HCEC 1CT (cell line): ENCODE measurements at regions not wholly inside any gene's neighbourhood (a gene's known extent, or its start where the extent isn't known, plus 50 kb on each side); places are given as distances from the start of the nearest gene placed in this dataset.

Experiments
- DNase-seq: peaks from one replicate; pipeline ENCODE4 v3.0.0-alpha.2; 2017

- DNase-seq: no peak
Measured at GRCh38 chr15:96756656-96757055, 426.2 kb downstream of the NR2F2 start.

- DNase-seq: no peak
Measured at GRCh38 chr15:96762566-96762965, 432.1 kb downstream of the NR2F2 start.

DNA sequence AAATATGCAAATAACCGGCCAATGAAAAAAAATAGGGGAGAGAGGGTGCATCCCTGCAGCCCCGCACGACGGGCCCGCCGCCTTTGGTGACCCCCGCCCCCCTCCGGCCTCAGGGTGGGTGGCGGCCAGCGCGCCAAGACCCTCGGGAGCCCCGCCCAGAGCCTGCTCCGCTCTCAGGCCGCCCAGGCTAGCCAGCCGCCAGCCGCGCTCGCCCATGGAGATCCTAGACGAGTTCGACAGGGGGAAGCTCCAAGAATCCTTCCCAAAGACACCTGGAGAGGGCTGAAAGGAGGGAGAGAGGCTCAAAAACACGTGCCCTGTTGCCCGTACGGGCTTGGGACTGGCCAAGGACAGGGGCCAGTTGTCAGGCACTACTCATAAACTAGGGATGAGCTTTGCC, 434.0 kb downstream of the NR2F2 start:
- no peak for DNase-seq

GRCh38 chr15:96764946-96765345, 434.4 kb downstream of the NR2F2 start:
- no peak for DNase-seq

DNA sequence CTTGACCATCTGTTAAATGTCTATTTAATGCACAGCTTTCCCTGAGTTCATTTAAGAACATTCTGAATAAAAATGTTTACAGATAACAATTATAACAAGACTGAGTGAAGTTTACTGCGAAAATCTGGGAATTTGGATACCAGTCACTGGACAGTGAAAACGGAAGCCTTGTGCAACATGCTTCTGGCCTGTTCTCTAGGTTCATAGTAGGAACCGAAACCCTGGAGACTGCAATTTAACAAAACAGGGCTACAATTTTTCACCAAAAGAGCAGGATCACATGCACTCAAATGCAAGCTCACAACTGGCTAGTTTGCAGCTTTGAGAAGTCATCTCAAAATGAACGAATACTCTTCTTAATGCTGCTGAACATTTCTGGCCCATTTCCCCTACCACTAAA, 435.9 kb downstream of the NR2F2 start:
- no peak for DNase-seq

- no peak for DNase-seq
Measured at GRCh38 chr15:96767703-96768434, 437.4 kb downstream of the NR2F2 start.

- DNase-seq: no peak
Measured at GRCh38 chr15:96768435-96768789, 437.9 kb downstream of the NR2F2 start.

GRCh38 chr15:96771035-96771434, 440.5 kb downstream of the NR2F2 start:
- DNase-seq: no peak

- no peak for DNase-seq
Measured at GRCh38 chr15:96774216-96774615, 443.7 kb downstream of the NR2F2 start.

- no peak for DNase-seq
Measured at GRCh38 chr15:96783746-96784145, 453.2 kb downstream of the NR2F2 start.

GRCh38 chr15:96790004-96790403, 459.5 kb downstream of the NR2F2 start:
- DNase-seq: no peak

- no peak for DNase-seq
Measured at GRCh38 chr15:96792216-96792615, 461.7 kb downstream of the NR2F2 start.

- DNase-seq: no peak
Measured at GRCh38 chr15:96796841-96797240, 466.3 kb downstream of the NR2F2 start.

DNA sequence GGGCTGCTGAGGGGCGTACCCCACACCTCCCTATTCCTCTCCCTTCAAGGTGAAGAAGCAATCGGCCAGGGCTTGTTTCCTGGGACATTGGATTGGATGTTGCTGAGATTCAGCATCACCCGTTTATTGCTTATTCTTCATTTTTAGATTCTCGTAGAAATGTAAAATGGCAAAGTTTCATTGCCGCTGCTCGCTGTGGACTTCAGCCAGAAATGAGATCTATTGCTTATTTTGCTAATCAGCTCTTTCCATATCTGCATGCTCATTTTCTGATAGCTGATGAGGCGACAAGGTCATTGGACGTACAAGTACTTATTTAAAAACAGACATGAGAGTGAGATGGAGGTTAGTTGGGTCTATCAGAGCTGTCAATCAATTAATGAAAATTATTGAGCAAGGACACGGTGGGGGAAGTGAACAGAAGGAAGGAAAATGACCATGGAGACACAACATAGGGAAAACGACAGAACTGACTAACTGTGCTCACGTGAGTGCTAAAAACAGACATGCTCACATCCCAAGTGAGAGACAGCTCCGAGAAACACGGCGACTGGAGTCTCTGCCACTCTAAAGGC, 471.2 kb downstream of the NR2F2 start:
- DNase-seq: no peak

GRCh38 chr15:96802611-96803255, 472.2 kb downstream of the NR2F2 start:
- DNase-seq: no peak

GRCh38 chr15:96804754-96805153, 474.3 kb downstream of the NR2F2 start:
- DNase-seq: no peak

DNA sequence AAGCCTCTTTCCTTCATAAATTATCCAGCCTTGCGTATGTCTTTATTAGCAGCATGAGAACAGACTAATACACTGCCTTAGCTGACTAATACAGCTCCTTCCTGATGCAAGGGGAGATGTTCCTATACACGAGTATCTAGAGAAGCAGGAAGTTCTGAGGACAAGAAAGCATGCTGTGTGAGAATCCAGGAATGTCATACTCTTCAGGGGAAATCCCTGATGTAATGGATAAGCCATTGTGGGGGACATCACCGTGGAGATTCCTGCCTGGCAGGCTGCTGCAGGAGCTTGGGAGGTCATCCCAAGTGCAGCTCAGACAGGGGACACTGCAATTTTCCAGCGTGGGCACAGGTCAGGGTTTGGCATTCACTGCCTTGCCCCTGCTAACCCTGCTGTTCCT, 476.9 kb downstream of the NR2F2 start:
- no peak for DNase-seq

- DNase-seq: no peak
Measured at GRCh38 chr15:96817900-96818299, 487.4 kb downstream of the NR2F2 start.

GRCh38 chr15:96818861-96819260, 488.4 kb downstream of the NR2F2 start:
- DNase-seq: no peak

- DNase-seq: no peak
Measured at GRCh38 chr15:96827981-96828380, 497.5 kb downstream of the NR2F2 start.

DNA sequence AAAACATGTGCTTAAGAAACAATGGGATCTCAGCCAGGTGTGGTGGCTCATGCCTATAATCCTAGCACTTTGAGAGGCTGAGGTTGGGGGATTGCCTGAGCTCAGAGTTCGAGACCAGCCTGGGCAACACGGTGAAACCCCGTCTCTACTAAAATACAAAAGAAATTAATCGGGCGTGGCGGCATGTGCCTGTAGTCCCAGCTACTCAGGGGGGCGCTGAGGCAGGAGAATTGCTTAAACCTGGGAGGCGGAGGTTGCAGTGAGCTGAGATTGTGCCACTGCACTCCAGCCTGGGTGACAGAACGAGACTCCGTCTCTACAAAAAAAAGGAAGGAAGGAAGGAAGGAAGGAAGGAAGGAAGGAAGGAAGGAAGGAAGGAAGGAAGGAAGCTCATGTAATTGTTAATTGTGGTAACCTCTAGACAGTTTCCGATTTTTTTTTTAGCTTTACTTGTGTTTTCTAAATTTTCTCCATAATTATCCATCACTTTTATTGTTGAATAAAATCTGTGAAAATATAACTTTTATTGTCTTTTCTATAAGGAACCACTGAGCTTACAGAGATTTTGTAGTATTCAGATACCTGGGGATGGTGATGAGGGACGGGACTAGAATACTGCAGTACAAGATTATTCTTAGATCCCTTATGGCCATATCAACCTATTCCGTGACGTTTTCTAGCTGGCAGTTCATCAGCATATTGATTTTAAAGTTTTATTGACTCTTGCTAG, 506.9 kb downstream of the NR2F2 start:
- DNase-seq: no peak

GRCh38 chr15:96838081-96838480, 507.6 kb downstream of the NR2F2 start:
- DNase-seq: peak; percentile 59

DNA sequence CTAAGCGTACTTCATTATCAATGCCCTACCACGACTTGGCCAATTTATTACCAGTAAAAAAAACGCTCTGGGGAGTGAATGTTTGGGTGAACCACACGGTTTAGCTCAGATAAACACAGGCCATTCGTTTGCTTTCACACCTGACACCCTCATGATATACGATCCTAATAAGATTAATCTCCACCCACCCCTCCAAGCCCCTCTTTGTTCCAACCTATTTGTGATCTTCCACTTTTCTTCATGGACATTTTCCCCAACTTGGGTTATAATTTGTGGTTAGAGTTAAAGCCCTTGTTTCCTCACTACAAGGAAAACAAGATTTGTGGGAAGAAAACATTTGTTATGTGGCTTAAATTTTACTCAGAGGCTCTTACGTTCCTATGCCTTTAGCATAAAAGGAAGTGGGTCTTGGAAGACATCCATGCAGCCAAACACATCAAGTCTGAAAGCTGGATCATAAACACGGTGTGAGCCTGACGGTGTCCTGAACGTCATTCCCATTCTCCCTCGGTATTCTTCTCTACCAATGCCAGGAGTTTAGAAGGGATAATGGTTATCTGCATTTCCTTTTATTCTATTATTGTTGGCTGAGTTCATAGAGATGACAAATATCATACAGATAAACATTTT, 518.9 kb downstream of the NR2F2 start:
- peak; percentile 68 for DNase-seq
